GM19025 (cell line): ENCODE measurements at regions not wholly inside any gene's neighbourhood (a gene's known extent, or its start where the extent isn't known, plus 50 kb on each side); places are given as distances from the start of the nearest gene placed in this dataset.
"Not testable (repeated sequence)": the region's sequence is repeated elsewhere in the genome, so short reads cannot be mapped to it uniquely, and the experiment has no call there.

ENCODE experiments used
- ATAC-seq: cut with Tn5 transposase; IDR thresholded peaks from one replicate; pipeline ENCODE4 v1.9.1; 2021; ENCODE audit warnings: mild to moderate bottlenecking, low read depth, moderate library complexity; ENCODE audit not compliant: unreplicated experiment

GRCh38 chr22:49698616-49699015, 129.1 kb downstream of the BRD1 start:
- ATAC-seq: not testable (repeated sequence)

DNA sequence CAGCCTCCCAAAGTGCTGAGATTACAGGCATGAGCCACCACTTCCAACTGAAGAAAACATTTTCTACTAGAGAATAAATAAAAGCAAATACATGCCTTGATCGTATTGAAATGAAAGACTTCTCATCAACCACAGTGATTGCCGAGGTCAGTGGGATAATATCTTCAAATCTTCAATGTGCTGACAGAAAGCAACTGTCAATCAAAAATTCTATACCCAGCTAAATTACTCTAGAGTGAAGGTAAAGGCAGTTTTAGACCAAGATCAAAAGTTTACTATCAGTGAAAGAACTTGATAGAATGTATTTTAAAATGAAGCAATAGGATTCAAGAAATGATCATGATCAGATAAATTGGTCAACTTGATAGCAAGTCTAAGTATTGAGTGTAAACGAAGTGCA, 130.6 kb downstream of the BRD1 start:
- ATAC-seq: no peak

DNA sequence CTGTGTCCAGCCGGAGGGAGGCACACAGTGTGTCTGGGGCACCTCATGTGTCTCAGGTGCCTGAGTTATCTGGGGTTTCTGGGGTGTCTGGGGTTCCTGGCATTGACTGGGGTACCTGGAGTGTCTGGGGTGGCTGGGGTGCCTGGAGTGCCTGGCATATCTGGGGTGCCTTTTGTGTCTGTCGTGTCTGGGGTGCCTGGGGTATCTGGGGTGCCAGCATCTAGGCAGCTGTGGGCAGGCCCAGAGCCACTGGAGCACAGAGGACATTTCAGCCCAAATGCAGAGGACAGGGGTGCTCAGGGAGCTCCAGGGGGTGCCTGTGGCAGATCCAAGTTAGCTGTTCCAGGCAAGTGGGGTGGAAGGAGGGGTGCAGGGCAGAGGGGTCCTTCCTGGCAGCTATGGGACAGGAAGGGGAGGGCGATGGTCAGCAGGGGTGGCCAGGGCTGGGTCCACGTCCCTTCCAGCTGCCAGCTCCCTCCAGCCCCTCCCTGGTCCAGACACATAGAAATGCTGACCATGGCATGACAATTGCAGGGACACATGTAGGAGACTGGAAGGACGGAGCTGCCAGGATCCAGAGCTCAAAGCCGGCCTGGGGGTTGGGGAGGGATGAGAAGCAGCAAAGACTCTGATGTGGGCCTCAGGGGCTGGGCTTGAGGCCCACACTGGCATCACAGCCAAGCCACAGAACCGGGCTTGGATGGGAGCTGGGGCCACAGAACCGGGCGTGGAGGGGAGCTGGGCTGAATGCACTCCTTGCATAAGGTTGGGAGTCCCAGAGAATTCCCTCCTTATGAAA, 133.0 kb downstream of the BRD1 start:
- ATAC-seq: no peak

DNA sequence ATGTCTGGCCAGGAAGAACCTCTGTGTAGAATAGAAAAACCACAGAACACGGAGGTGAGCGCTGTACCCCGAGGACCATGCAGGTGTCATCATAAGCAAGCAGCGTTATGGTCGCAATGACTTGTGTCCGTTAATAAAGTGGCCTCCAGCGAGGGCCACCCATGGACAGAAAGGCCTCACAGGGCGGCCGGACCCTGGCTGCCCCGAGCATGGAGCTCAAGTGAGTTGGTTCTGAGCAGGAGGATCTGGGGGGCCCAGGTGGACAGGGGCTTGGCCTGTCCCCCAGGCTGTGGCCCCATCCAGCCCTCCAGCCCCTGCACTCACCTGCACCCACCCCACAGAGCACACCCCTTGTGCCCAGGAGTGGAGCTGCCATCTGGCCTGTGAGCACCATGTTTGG, 133.8 kb downstream of the BRD1 start:
- no peak for ATAC-seq

DNA sequence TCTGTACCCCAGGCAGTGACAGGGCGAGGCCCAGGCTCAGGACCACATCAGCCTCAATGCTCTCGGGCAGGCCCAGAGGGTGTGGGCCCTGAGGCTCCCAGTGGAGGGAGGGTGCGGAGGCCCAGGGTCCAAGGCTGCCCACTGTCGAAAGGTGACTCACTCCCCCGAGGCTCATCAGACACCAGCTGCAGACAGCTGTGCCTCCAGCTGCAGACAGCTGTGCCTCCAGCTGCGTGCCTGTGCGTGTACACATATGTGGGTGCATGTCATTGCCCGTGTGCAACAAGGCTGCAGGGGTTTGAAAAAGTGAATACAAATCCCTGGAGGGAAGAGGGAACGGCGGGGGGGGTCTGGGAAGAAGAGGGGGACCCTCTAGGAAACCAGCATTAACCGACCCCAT, 134.3 kb downstream of the BRD1 start:
- no peak for ATAC-seq

- ATAC-seq: no peak
Observed at GRCh38 chr22:49692499-49693225, 135.0 kb downstream of the BRD1 start.

DNA sequence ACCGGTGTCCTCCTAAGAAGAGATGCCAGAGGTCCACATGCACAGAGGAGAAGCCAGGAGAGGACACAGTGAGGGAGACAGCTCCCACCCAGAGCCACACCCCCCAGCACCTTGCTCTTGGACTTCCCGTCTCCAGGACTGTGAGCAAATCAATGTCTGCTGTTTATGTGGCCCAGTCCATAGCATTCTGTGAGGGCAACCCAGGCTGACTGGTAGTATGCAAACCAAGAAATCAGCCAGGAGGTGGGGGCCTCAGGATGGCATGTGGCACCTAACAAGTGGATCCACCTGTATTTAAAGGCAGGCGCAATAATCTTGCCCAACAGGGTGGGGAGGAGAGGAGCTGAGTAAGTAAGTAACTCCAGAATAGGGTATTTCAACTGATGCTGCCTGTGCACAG, 136.4 kb downstream of the BRD1 start:
- ATAC-seq: no peak

DNA sequence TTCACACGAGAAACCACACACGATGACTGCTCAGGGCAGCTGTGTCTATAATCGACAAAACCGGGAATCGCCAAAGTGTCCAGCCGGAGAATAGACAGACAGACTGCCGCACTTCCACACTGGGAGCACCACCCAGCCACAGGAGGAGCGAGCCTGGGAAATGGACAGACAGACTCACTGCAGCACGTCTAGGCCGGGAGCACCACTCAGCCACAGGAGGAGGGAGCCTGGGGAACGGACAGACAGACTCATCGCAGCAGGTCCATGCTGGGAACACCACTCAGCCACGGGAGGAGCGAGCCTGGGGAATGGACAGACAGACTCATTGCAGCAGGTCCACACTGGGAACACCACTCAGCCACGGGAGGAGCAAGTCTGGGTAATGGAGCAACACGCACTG, 137.2 kb downstream of the BRD1 start:
- no peak for ATAC-seq

DNA sequence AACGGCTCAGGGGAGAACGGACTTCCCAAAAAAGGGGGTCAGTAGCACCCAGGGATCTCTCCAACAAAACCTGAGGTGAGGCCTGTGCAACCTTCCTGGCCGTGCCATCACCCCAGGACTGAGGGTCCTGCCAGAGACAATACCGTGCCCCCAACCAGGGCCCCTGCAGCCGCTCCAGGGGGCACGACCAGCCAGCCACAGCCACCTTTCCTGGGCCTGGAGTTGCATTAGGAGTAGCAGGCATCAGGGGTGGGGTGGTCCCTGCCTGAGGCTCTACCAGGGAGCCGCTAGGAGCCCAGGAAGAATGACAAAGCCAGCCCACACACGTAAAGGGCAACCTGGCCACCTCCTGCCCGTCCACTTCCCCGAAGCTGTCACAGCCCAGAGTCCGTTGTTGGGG, 137.8 kb downstream of the BRD1 start:
- ATAC-seq: no peak

DNA sequence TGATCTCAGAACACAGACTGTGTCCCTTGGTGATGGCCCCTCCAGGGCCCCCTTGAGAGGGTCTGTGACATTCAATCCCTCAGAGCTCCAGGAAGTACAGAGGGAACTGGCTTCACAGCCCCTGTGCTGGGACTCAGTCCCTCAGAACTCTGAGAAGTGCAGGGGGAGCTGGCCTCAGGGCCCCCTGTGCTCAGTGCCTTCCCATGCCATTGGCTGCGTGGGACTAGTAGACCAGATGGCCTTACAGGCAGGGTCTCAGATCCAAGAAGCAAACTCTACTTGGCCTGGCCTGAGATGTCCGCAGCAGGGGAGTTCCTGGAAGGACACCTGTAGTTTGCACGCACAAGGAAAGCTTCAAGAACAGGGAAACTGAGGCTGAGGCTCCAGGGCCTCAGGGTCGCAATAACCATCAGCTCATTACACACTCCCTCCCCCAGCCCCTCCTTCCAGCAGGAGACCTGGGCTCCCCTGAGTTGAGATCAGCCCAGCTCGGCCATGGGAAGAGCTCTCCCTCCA, 138.4 kb downstream of the BRD1 start:
- ATAC-seq: no peak

GRCh38 chr22:49688516-49689254, 139.0 kb downstream of the BRD1 start:
- ATAC-seq: no peak

DNA sequence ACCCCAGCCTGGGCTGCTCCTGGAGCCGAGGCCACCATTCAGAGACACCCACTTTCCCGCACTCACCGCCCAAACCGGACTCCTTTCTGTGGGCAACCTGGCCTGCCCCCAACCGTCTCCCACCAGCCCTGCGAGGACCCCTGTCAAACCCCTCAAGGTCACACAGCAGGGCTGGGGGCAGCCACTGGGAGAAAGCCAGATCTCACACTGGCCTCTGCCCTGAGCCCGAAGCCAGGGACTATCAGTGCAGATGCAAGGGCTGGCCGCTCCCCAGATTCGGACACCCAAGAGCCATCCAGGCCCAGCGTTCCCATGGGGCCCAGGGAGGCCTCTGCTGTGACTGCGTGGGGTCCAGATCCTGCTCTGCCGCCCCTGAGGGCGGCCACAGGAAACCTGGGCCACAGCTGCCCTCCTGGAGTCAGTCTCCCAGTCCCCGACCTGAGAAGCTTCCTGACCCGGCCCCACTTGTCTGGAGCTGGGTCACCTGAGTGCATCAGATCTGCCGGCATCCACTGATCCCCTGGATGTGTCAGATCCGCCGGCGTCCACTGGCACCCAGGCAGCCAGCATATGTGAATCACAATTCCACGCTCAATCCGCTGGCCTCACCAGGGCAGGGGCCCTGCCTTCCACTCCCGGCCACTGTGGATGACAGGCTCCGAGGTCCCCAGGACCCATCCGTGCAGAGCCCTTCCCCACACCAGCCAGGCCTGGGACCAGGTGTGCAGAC, 139.7 kb downstream of the BRD1 start:
- ATAC-seq: no peak

DNA sequence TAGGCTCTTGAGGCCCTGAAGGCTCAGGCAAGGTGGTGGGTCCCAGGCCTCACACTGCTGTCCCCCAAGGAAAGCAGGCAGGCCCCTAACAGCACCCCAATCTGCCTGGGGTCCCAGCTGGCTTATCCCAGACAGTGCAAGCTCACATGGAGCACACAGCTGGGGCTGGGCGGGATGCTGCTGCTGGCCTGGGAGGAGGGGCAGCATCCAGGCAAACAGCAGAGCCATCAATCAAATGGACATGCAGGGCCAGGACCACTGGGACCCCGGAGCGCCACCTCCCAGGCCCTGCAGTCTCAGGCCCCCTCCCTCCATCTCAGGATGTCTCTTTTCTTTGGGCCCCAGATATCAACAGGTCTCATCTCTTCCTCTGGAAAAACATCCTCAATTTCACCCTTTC, 140.3 kb downstream of the BRD1 start:
- no peak for ATAC-seq

GRCh38 chr22:49686495-49687219, 141.0 kb downstream of the BRD1 start:
- no peak for ATAC-seq

- ATAC-seq: no peak
Observed at GRCh38 chr22:49685686-49686085, 142.0 kb downstream of the BRD1 start.

DNA sequence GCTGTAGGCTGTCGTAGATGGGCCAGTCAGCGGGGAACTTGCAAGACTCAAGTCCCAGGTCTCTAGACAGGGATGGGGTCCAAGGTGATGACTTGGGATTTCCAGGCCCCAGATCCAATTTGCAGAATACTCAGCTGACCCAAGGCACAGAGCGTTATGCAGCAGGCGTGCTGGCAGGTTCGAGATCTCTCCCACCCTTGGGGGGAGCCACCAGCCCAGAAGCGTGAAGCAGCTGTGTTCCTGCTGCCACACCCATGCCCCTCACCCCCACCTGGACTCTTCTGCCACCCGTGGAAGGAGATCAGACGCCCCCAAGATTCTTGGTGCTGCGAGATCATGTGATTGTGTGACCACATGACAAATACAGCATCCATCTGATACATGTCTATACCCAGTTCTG, 142.6 kb downstream of the BRD1 start:
- ATAC-seq: no peak

DNA sequence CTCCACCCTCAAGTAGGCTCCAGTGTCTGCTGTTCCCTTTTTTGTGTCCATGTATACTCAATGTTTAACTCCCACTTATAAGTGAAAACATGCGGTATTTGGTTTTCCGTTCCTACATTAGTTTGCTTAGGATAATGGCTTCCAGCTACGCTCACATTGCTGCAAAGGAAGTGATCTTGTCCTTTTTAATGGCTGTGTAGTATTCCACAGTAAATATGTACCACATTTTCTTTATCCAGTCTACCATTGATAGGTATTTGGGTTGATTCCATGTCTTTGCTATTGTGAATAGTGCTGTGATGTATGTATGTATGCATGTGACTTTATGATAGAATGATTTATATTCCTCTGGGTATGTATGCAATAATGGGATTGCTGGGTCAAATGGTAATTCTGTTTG, 144.6 kb downstream of the BRD1 start:
- no peak for ATAC-seq

- not testable (repeated sequence) for ATAC-seq
Observed at GRCh38 chr22:49680819-49681218, 146.9 kb downstream of the BRD1 start.

DNA sequence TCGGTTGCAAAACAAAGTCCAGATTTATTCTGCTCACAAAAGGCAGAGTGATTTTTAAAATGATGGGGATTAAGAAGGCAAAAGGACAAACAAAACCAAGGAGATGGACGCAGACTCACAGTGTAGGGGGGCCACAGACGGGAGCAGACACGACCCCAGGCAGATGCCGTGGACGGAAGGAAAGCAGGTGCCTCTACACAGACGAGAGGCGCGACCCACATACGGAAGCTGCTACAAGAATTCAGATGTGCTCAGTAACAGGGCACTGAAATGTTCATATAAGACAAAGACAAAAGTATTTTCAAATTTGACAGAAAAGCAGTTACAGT, 148.9 kb downstream of the BRD1 start:
- ATAC-seq: no peak
